Bronchial epithelial cell (primary cell): ENCODE measurements at regions not wholly inside any gene's neighbourhood (a gene's known extent, or its start where the extent isn't known, plus 50 kb on each side); places are given as distances from the start of the nearest gene placed in this dataset.

Experiments
- DNase-seq: peaks from one replicate; pipeline ENCODE4 v3.0.0-alpha.2; 2010; ENCODE audit warnings: low read depth
- FAIRE-seq: peaks from 2 replicates; lab custom pipeline; 2011; peaks lifted over from hg19 to GRCh38; lab: Jason Lieb, UNC
- H3K27me3 ChIP-seq: 2 replicates; pipeline ENCODE4 v1.5.1; 2011; ENCODE audit warnings: low read length; ENCODE audit not compliant: control insufficient read depth, insufficient read depth
- H3K36me3 ChIP-seq: 2 replicates; pipeline ENCODE4 v1.5.1; 2011; ENCODE audit warnings: low read length; ENCODE audit not compliant: control insufficient read depth, insufficient read depth
- H3K4me3 ChIP-seq: 2 replicates; pipeline ENCODE4 v1.5.1; 2011; ENCODE audit warnings: mild to moderate bottlenecking, low read depth, low read length, control low read depth
- CTCF ChIP-seq: IDR thresholded peaks from 2 replicates; pipeline ENCODE4 v1.5.1; 2011; ENCODE audit warnings: mild to moderate bottlenecking, moderate library complexity, low read length, control low read depth, inconsistent platforms; ENCODE audit not compliant: insufficient read depth, severe bottlenecking

DNA sequence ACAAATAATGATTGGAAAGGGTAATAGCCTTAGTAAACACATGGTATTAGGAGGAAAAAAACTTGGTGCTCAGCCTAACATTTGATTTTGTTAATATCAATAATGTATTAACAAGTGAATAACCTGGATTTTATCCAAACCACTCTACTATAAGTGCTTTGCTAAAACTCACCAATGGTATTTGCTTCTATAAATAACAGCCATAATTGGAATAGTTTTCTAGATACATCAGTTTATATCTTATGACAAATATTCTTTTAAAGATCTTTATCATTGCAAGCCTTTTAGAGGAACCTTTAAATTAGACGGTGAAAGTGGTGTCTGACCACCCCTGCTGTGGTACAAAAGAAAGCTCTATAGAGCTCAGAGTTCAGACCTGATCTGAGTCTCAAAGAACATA, 123.9 kb downstream of the SHOX2 start:
- no peaks in the 10 kb centered on the region for H3K36me3 ChIP-seq
- H3K4me3 ChIP-seq: no peak overlapping the region
- FAIRE-seq: no peak
- no peak for DNase-seq
- no peaks in the 10 kb centered on the region for H3K27me3 ChIP-seq
- TF ChIP-seq CTCF: no peak

- no peak for FAIRE-seq
Observed at GRCh38 chr3:157981819-157982218, 124.4 kb downstream of the SHOX2 start.

DNA sequence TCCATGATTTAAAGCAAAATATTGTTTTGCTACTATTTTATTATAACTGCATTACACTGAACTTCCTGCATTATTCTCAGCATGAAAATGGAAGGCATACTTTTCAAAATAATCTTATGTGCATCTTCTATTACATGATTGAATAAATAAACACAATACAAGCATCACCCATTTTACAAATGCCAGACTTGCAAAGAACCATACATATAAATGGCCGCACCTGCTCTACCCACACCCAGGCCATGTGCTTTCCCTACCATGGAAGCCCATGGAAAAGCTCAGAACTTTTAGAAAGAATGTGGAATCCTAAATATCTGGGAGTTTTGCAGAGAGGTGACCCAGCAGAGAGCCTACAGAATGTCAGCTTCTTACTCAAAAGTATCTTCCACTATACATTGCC, 127.2 kb downstream of the SHOX2 start:
- FAIRE-seq (no peak), DNase-seq (no peak)
- no peak overlapping the region for H3K4me3 ChIP-seq
- no peaks in the 10 kb centered on the region for H3K36me3 ChIP-seq
- no peak for TF ChIP-seq CTCF
- H3K27me3 ChIP-seq: no peaks in the 10 kb centered on the region

More at GRCh38 chr3:157981819-157982218, 124.4 kb downstream of the SHOX2 start:
- Histone ChIP-seq H3K36me3 (no peaks in the 10 kb centered on the region), H3K4me3 (no peak overlapping the region), H3K27me3 (no peaks in the 10 kb centered on the region)
- no peak for TF ChIP-seq CTCF
- peak; percentile 83 for DNase-seq

GRCh38 chr3:157961665-157962064, 144.6 kb downstream of the SHOX2 start:
- Histone ChIP-seq H3K36me3 (no peaks in the 10 kb centered on the region), H3K4me3 (no peak overlapping the region), H3K27me3 (no peaks in the 10 kb centered on the region)
- DNase-seq (no peak), FAIRE-seq (no peak)
- no peak for TF ChIP-seq CTCF

DNA sequence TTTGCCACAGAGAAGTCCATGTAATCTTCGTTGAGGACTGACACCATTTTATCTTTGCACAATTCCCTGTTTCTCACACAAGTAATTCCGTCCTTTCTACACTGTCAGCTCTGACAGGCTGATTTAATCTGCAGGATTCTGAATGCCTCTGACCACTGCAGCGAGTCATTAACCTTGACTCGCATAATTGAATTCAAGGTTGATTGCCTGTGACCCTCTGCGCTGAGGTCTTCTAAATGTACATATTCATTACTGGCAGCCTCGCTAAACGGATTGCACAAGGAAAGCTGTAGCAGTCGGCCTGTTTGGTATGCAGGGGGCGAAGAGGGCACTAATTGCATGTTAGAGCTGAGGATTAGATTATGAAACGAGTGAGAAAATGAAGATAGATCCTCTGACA, 147.8 kb downstream of the SHOX2 start:
- no peak for FAIRE-seq
- no peak overlapping the region for H3K4me3 ChIP-seq
- no peak for DNase-seq
- H3K36me3 ChIP-seq: no peaks in the 10 kb centered on the region
- TF ChIP-seq CTCF: no peak
- H3K27me3 ChIP-seq: no peaks in the 10 kb centered on the region

DNA sequence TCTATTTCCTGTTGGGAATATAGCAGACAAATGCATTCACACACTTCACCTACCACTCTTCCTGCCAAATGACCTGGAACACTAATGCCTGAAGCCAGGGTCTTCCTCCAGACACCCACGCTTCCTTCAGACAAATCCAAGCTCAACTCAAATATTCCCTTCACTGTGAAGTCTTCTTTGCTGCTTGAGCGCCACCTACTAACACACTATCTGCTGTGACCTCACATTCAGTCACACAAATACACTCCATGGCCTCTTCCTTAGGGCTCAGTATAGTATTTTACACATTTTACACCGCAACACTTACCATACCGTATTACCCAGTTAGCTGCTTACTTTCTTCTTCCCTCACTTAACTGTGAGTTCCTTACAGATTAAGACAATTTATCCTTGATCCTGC, 149.4 kb downstream of the SHOX2 start:
- no peak for TF ChIP-seq CTCF
- DNase-seq (no peak), FAIRE-seq (no peak)
- Histone ChIP-seq H3K4me3 (no peak overlapping the region), H3K27me3 (no peaks in the 10 kb centered on the region), H3K36me3 (no peaks in the 10 kb centered on the region)
